HT-29 (cell line): ENCODE measurements at regions not wholly inside any gene's neighbourhood (a gene's known extent, or its start where the extent isn't known, plus 50 kb on each side); places are given as distances from the start of the nearest gene placed in this dataset.
"Not testable (repeated sequence)": the region's sequence is repeated elsewhere in the genome, so short reads cannot be mapped to it uniquely, and the experiment has no call there.

Source experiments
- DNase-seq: peaks from one replicate; pipeline ENCODE4 v3.0.0-alpha.2; 2015; ENCODE audit warnings: low spot score

GRCh38 chr10:120749856-120750566 is 101.2 kb upstream of the WDR11 start:
- no peak for DNase-seq

- no peak for DNase-seq
Observed at GRCh38 chr10:120755771-120756170, 95.4 kb upstream of the WDR11 start.

DNA sequence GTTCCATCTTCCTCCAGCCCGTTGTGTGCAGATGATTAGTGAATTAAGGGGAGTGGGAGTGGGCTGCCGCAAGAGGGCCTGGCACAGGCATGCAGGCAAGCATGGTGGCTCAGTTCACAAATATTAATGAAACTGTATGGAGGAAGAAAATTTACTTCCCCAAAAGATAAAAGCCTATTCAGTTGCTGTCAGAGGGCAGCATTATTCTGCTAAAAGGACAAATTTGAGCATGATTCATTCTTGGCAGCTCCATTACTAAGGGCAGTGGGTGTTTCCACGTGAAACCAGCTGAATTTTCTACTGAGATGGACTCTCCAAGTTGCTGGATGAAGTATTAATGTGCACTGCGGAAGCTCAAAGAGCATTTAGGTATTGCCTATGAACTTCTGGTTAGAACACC is 90.9 kb upstream of the WDR11 start:
- no peak for DNase-seq

- DNase-seq, result no peak
Observed at GRCh38 chr10:120761951-120762350, 89.2 kb upstream of the WDR11 start.

DNA sequence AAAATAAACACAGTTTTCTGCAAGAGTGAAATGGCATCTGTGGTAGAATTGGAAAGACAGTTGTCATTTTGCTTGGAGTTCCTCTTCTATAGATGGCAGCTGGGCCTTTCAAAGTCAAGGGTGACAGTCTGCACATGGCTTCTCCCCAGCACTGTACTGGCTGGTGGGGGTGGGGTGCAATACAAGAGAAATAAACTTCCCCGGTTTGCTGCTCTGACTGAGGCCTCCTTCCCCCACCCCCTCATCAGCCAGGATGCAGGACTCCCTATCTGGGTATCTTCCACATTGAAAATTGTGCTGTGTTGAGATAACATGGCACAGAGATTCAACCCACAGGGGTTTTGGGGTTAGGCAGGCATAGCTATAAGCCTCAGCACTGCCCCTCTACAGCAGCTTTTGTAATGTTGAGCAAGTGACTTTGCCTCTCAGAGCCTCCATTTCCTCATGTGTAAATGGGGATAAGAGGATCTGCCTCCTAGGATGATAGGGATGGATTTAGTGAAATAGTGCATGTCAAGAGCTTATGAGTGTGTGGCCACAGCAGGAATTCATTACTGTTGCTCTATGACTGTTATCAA is 85.8 kb upstream of the WDR11 start:
- DNase-seq, result no peak

- DNase-seq, result no peak
Observed at GRCh38 chr10:120768227-120768626, 82.9 kb upstream of the WDR11 start.

- no peak for DNase-seq
Observed at GRCh38 chr10:120770496-120770895, 80.7 kb upstream of the WDR11 start.

DNA sequence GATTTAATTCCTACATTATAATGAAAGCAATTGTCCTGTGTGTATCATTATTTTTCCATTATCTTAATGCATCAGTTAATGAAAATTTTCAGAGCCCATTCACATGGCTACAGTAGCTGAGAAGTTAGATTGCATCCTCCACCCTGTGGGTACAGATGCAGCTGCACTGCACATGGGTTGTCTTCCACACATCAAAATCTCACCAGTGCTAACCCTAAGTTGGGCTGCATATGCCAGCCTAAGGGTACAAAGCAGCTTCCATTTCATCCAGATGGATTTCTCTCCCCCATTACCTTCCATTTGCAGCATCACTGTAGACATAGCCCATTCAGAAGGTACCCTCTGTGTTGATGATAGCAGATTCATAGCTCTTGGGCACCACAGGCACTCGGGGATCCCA is 74.7 kb upstream of the WDR11 start:
- DNase-seq, result no peak

DNA sequence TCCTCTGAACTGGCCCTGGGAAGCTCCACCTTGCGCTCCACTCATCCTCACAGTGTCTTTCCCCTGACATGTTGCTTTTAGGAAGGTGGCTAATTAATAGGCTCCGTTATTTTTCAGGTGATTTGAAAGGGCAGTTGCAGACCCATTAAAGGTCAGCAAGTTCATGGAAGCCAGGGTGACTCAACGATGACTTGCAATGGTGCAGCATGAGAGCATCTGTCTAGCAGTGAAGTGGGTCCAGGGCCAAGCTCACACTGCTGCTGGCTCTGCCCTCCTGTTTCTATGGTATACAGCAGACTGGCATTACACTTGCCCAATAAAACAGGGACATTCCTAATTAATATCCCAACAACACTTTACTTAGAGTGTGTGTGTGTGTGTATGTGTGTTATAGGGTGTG is 68.8 kb upstream of the WDR11 start:
- no peak for DNase-seq

GRCh38 chr10:120783098-120783497 is 68.1 kb upstream of the WDR11 start:
- DNase-seq, result no peak

GRCh38 chr10:120783867-120784266 is 67.3 kb upstream of the WDR11 start:
- DNase-seq, result no peak

DNA sequence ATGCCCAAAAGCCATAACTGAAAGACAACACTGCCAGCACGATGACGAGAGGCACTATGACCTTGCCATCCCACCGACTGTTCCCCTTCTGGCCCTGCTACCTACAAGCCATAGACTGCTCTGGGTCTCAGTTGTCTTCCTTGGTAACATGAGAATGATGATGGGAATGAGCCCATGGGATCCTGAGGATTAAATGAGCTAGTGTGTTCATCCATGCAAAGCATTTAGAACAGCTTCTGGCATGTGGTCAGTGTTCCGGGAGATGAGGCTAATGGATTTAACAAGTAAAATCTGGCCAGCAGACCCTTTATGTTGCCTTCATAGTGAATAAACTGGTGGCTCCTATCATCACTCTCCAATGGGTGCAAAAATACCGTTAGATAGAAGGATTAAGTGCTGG is 62.4 kb upstream of the WDR11 start:
- no peak for DNase-seq

- no peak for DNase-seq
Observed at GRCh38 chr10:120789303-120790203, 61.6 kb upstream of the WDR11 start.

GRCh38 chr10:120791316-120791715 is 59.8 kb upstream of the WDR11 start:
- no peak for DNase-seq

- DNase-seq, result no peak
Observed at GRCh38 chr10:120793088-120793487, 58.1 kb upstream of the WDR11 start.

- no peak for DNase-seq
Observed at GRCh38 chr10:120794390-120794789, 56.8 kb upstream of the WDR11 start.

DNA sequence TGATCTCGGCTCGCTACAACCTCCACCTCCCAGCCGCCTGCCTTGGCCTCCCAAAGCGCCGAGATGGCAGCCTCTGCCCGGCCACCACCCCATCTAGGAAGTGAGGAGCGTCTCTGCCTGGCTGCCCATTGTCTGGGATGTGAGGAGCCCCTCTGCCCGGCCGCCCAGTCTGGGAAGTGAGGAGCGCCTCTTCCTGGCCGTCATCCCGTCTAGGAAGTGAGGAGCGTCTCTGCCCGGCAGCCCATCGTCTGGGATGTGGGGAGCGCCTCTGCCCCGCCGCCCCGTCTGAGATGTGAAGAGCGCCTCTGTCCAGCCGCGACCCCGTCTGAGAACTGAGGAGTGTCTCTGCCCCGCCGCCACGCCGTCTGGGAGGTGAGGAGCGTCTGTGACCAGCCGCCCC is 52.9 kb upstream of the WDR11 start:
- not testable (repeated sequence) for DNase-seq

- no peak for DNase-seq
Observed at GRCh38 chr10:120799849-120800248, 51.3 kb upstream of the WDR11 start.

DNA sequence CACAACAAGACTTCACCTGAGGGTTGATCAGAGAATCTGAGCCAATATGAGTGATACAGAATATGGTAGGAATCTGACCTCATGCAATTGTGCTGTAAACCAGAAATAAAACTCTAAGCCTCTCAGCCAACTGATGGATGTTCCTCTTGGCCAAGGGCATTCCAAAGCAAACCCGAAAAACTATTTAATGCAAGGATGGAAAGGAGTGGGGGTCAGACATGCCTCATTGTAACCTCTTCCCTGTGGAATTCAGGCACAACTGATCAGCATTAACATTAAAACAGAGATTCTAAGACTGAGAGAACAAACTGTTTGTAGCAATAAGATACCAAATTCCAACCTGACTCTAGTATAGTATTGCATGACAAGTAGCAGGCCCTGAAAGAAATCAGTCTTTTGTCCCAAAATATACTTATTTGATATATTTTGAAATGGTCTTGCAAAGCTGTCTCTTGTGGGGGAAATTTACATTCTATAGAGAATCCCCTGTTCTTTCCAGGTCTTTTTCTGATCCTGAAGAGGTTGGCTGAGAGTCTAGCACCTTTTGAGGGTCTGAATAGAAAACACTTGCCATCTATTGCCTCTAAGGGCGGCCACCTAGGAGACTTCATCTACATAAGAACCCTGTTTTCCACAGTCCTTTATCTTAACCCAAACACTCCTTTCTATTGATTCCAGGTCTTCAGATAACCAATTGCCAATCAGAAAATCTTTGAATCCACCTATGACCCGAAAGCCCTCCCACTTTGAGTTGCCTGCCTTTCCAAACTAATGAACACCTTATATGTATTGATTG is 50.4 kb upstream of the WDR11 start:
- DNase-seq, result no peak
